HG03039 (cell line): ENCODE measurements at regions not wholly inside any gene's neighbourhood (a gene's known extent, or its start where the extent isn't known, plus 50 kb on each side); places are given as distances from the start of the nearest gene placed in this dataset.

ENCODE experiments used
- ATAC-seq: cut with Tn5 transposase; IDR thresholded peaks from one replicate; pipeline ENCODE4 v1.9.1; 2021; ENCODE audit warnings: mild to moderate bottlenecking, moderate library complexity; ENCODE audit not compliant: unreplicated experiment

DNA sequence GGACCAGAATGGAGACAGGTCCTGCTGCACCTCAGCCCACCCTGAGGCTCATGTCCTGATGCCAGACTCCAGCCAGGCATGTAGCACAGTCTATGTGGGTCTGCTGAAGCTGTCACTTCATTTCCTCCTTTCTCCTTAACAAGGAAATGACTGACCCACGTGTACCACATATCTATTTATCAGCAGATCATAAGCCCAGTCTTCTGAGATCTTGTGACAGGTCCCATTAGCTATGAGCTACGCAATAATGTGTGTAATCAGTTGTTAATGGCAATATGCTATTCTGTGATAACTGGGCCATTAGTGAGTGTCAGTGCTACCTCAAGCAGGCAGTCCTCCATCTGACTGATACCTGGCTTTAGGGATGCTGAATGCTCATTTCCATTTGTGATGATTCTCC, 615.3 kb downstream of the BCL11A start:
- ATAC-seq: no peak

DNA sequence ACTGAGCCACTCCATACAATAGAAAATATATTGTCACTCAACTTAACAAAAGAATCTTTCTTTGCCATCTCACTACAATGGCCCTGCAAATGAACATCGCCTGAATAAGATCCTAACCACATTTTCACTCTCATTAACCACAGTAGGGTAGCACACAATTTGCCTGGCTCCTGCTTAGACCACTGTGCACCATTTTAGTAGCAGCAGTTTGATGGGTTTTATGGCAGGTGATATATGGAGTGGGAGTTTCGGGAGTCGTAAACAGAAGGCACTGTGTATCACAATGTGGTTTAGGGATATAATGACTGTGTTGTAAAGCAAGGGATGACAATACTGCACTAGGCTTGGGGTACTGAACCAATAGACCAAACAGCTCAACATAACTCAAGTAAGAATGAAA, 617.4 kb downstream of the BCL11A start:
- ATAC-seq: no peak

GRCh38 chr2:59935005-59935404, 618.4 kb downstream of the BCL11A start:
- no peak for ATAC-seq

GRCh38 chr2:59933948-59934347, 619.5 kb downstream of the BCL11A start:
- no peak for ATAC-seq

GRCh38 chr2:59932341-59932740, 621.1 kb downstream of the BCL11A start:
- no peak for ATAC-seq

GRCh38 chr2:59930430-59930829, 623.0 kb downstream of the BCL11A start:
- ATAC-seq: no peak

GRCh38 chr2:59926731-59927130, 626.7 kb downstream of the BCL11A start:
- ATAC-seq: no peak

- ATAC-seq: no peak
Measured at GRCh38 chr2:59925321-59925720, 628.1 kb downstream of the BCL11A start.

- ATAC-seq: no peak
Measured at GRCh38 chr2:59924346-59924745, 629.1 kb downstream of the BCL11A start.

- ATAC-seq: no peak
Measured at GRCh38 chr2:59922450-59922849, 631.0 kb downstream of the BCL11A start.

- ATAC-seq: no peak
Measured at GRCh38 chr2:59921743-59922142, 631.7 kb downstream of the BCL11A start.

DNA sequence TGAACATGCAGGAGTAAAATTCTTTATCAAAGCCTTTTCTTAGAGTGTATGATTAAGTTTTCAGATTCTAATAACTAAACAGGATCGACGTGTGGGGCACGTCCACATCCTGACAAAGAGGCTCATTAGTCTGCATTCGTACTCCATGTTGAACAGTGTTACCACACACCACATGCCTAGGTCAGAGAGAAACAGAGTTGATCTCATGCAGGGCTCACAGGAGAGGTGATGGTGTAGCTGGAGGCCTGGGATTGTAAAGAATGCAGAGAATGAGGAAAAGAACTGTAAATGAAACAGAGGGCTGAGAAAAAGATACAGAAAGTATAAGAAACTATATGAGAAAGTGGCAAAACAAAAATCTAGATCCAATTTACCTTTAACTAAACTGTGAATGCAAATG, 632.5 kb downstream of the BCL11A start:
- no peak for ATAC-seq

DNA sequence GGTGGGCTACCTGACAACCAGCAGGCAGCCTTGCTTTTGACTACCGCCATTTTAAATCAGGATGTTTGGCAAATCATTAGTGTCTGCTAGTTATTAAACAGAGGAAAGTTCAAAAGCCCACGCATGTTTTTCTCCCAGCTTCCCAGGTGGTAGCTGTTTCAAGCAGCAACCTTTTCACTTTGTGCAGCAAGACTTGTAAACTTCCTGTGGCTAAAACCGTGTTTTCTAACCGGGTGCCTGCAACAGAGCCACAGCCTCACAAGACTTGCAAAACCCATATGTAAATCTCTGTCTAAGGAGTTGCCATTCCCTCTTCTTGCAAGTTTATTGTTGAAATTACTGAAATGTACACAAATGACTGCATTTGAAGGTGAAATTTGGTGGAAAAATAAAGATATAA, 633.1 kb downstream of the BCL11A start:
- ATAC-seq: no peak

- no peak for ATAC-seq
Measured at GRCh38 chr2:59919579-59919978, 633.9 kb downstream of the BCL11A start.

GRCh38 chr2:59912042-59912441, 641.4 kb downstream of the BCL11A start:
- no peak for ATAC-seq

- no peak for ATAC-seq
Measured at GRCh38 chr2:59910166-59910565, 643.3 kb downstream of the BCL11A start.

DNA sequence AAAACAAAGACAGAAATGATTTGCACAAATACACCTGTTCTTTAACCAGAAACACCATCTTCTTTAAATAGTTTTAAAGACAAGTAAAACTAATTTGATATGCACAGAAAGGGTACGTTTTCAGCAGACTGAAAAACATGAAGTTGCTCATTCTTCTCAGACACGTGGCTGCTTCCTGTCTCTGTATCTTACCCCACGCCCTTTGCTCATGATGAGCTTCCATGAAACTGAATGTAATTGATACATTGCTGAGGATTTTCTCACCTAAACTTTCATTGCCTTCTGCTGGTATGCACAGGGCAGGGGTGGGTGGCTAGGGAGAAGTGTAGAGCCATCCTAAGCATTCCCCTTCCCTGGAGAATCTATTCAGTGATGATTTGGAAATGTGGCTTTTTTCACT, 644.3 kb downstream of the BCL11A start:
- no peak for ATAC-seq

DNA sequence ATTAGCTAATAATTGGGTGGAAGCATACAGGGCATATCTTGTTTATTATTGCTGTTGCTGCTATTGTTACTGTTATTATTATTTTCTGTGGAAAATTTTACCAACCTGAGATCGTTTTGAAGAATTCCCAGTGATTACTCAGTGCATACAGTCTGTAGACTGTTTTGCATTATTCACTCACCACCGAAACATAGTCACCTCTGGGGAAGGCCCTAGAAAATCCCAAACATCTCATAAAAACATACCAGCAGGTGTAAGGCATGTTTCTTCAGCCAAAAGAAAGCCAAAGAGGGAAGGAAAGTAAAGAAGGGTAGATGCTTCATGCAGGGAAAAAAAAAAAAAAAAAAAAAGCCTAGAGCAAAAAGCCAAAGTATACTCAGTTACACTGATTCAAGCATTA, 647.7 kb downstream of the BCL11A start:
- peak; percentile 65 for ATAC-seq

GRCh38 chr2:59903994-59904544, 649.4 kb downstream of the BCL11A start:
- no peak for ATAC-seq

GRCh38 chr2:59900728-59901452, 652.6 kb downstream of the BCL11A start:
- no peak for ATAC-seq

DNA sequence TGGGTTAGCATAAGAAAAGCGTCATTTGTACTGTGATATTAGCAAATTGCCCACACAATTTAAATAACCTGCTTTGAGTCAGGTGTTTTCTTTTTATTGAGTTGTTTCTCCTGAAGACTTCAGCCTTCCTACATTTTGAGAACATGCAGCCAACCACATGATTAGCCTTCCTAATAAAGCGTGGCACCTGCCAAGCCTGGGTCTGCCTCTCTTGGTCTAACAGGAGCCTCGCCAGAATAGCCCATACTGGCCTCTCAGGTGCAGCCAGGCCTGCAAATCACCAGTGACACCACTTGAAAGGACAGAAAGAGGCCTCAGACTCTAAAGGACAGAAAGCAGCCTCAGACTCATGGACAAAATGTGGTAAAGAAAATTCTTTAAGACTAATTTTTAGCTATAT, 653.8 kb downstream of the BCL11A start:
- no peak for ATAC-seq

DNA sequence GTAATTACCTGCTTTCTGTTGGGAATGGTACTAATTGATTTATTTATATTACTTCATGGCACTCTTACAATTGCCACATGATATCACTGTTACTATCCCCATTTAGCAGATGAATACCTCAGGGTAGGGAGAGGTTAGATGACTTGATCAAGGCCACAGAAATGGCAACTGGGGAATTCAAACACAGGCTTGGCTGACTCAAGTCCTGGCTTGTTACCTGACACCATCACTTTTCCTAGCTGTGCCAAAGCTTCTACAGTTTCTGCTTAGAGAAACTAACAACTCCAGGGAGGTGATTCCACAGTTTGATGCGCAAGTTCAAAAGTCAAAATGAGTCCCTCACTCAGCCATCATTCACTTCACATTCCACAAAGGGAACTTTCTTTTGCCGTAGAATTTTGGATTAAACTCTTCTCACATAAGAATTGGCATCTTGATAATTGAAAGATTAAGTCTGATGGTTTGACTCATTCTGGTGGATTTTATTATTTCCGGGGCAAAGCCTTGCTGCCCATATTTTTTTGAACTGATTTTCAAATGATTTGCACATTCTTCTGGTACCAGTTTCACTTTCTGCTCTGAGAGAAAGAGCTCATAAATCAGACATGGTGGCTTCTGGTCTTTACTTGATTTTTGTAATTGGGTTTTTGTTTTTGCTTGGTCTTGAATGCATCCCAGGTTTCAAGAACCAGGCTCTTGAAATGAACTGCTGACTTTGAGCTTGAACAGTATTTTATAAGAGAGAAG, 656.8 kb downstream of the BCL11A start:
- ATAC-seq: no peak
